Panc1 (cell line): ENCODE measurements at regions not wholly inside any gene's neighbourhood (a gene's known extent, or its start where the extent isn't known, plus 50 kb on each side); places are given as distances from the start of the nearest gene placed in this dataset.
"Not testable (repeated sequence)": the region's sequence is repeated elsewhere in the genome, so short reads cannot be mapped to it uniquely, and the experiment has no call there.

Experiments
- ATAC-seq: fragments of 200-7000 bp; cut with Tn5 transposase; 2 replicates; pipeline ENCODE4 v1.9.1; 2020; ENCODE audit warnings: mild to moderate bottlenecking, moderate library complexity
- BruUV-seq: library from RNA; stranded (reverse); fragments of 400-500 nt; replicated peaks from 2 replicates; lab custom pipeline; 2021; lab: Mats Ljungman, UMichigan
- CTCF ChIA-PET: fragments of 300-600 bp; sonication (Branson Sonifier 250); formaldehyde crosslinking; loops from one replicate; lab custom pipeline; 2022; ENCODE audit warnings: antibody characterized with exemption; lab: Charles Lee
- POLR2A ChIA-PET: fragments of 300-600 bp; sonication (Branson Sonifier 250); formaldehyde crosslinking; loops from one replicate; lab custom pipeline; 2022; ENCODE audit warnings: antibody characterized with exemption; lab: Charles Lee
- DNase-seq: peaks from one replicate; pipeline ENCODE4 v3.0.0-alpha.2; 2010; ENCODE audit warnings: low read depth, low spot score
- H3K27ac ChIP-seq: 2 replicates; pipeline ENCODE4 v1.5.1; 2011; ENCODE audit warnings: mild to moderate bottlenecking, low read length, inconsistent platforms
- H3K27me3 ChIP-seq: fragments of 200-500 bp; sonication (Bioruptor generic); 2 replicates; pipeline ENCODE4 v1.6.0; 2014; ENCODE audit warnings: low read length, inconsistent platforms; ENCODE audit not compliant: control insufficient read depth, insufficient read depth
- H3K36me3 ChIP-seq: fragments of 200-500 bp; sonication (Bioruptor generic); 2 replicates; pipeline ENCODE4 v1.5.1; 2014; ENCODE audit warnings: inconsistent platforms, mild to moderate bottlenecking, low read length, moderate library complexity; ENCODE audit not compliant: control insufficient read depth, insufficient read depth
- H3K4me1 ChIP-seq: 2 replicates; pipeline ENCODE4 v1.5.1; 2011; ENCODE audit warnings: inconsistent platforms, mild to moderate bottlenecking, low read length, moderate library complexity; ENCODE audit not compliant: control insufficient read depth, insufficient read depth
- H3K4me3 ChIP-seq, 2 experiments: 2 replicates each; pipeline ENCODE4 v1.5.1; 2011 to 2012; ENCODE audit warnings: low read depth in 2 of 2, low read length in 2 of 2, mild to moderate bottlenecking in 2 of 2, inconsistent platforms in 1 of 2, moderate library complexity in 1 of 2
- H3K9me3 ChIP-seq: fragments of 200-500 bp; sonication (Bioruptor generic); 2 replicates; pipeline ENCODE4 v1.5.1; 2014; ENCODE audit warnings: low read depth, mild to moderate bottlenecking, inconsistent platforms, low read length, moderate library complexity; ENCODE audit not compliant: control insufficient read depth, insufficient read depth
- POLR2AphosphoS5 ChIP-seq: IDR thresholded peaks from 2 replicates; pipeline ENCODE4 v1.6.1; 2012; ENCODE audit warnings: mild to moderate bottlenecking, low read depth, low read length, moderate library complexity
- SIN3A ChIP-seq: IDR thresholded peaks from 2 replicates; pipeline ENCODE4 v1.6.1; 2012; ENCODE audit warnings: low read depth, mild to moderate bottlenecking, low read length, moderate library complexity, borderline replicate concordance; ENCODE audit not compliant: insufficient read depth
- TCF7L2 ChIP-seq: IDR thresholded peaks from 2 replicates; pipeline ENCODE4 v1.6.1; 2011; ENCODE audit warnings: mild to moderate bottlenecking, low read depth, low read length, inconsistent platforms
- in situ Hi-C: cut with HindIII; loops from 2 replicates; pipeline ENCODE4 v1.10.0; 2016; ENCODE audit warnings: low sequenced_read_pairs, low pct_unique_long_range_greater_than_20kb
- intact Hi-C: fragments of 100-400 bp; cut with micrococcal nuclease; formaldehyde crosslinking; loops from one replicate; pipeline ENCODE4 v1.10.0; 2022; ENCODE audit not compliant: unreplicated experiment
- TF ChIP-seq, protein P1 (sequence below), 2 experiments: IDR thresholded peaks; 2 replicates each; pipeline ENCODE4 v1.6.1; 2011 to 2012; ENCODE audit warnings: low read depth in 2 of 2, control low read depth in 1 of 2, low read length in 1 of 2, mild to moderate bottlenecking in 1 of 2, moderate library complexity in 1 of 2; ENCODE audit not compliant: insufficient read depth in 1 of 2
- TF ChIP-seq, protein P2 (sequence below): fragments of 450-650 bp; IDR thresholded peaks from 2 replicates; pipeline ENCODE4 v1.5.1; 2017; ENCODE audit warnings: mild to moderate bottlenecking

- BruUV-seq, H3K27me3 ChIP-seq, H3K4me3 ChIP-seq, H3K27ac ChIP-seq, POLR2A ChIA-PET, H3K36me3 ChIP-seq, in situ Hi-C loops, DNase-seq, H3K4me1 ChIP-seq, intact Hi-C loops, CTCF ChIA-PET, ATAC-seq, H3K9me3 ChIP-seq: not testable (repeated sequence)
Observed at GRCh38 chr4:55712835-55713234, 76.7 kb upstream of the NMU start.

DNA sequence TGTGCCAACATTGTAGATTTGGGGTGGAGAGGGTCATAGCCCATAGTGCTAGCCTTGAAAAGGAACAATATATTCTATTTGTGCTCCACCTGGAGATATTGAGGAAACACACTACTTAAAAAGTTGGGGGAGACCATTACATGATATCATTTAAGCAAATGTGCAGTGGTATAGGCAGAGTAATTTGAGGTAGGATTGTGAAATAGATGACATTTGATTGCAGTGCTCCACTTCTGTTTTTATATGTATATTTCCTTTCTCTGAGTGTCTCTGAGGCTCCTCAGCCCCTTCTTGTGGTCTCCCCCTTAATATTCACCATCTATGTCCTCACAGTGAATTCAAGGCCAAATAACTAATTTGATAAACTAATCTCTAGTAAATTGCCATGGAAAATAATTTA, 85.6 kb upstream of the NMU start:
- Histone ChIP-seq H3K27me3 (no peaks in the 10 kb centered on the region), H3K4me3 (no peak overlapping the region), H3K27ac (no peak overlapping the region), H3K9me3 (no peaks in the 10 kb centered on the region), H3K4me1 (no peaks in the 10 kb centered on the region), H3K36me3 (no peaks in the 10 kb centered on the region)
- BruUV-seq, result no TSS peak
- ChIA-PET CTCF (no interaction called here), POLR2A (no interaction called here)
- DNase-seq, result no peak
- in situ Hi-C loops, result no loop called here
- intact Hi-C loops, result no loop called here
- TF ChIP-seq, protein P1, sequence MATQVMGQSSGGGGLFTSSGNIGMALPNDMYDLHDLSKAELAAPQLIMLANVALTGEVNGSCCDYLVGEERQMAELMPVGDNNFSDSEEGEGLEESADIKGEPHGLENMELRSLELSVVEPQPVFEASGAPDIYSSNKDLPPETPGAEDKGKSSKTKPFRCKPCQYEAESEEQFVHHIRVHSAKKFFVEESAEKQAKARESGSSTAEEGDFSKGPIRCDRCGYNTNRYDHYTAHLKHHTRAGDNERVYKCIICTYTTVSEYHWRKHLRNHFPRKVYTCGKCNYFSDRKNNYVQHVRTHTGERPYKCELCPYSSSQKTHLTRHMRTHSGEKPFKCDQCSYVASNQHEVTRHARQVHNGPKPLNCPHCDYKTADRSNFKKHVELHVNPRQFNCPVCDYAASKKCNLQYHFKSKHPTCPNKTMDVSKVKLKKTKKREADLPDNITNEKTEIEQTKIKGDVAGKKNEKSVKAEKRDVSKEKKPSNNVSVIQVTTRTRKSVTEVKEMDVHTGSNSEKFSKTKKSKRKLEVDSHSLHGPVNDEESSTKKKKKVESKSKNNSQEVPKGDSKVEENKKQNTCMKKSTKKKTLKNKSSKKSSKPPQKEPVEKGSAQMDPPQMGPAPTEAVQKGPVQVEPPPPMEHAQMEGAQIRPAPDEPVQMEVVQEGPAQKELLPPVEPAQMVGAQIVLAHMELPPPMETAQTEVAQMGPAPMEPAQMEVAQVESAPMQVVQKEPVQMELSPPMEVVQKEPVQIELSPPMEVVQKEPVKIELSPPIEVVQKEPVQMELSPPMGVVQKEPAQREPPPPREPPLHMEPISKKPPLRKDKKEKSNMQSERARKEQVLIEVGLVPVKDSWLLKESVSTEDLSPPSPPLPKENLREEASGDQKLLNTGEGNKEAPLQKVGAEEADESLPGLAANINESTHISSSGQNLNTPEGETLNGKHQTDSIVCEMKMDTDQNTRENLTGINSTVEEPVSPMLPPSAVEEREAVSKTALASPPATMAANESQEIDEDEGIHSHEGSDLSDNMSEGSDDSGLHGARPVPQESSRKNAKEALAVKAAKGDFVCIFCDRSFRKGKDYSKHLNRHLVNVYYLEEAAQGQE (IDR thresholded peaks at IDR 0.05; ENCODE audit: insufficient read depth in 1 of 2, low read depth in 2 of 2, low read length in 1 of 2), result no peak
- TF ChIP-seq TCF7L2, result no peak
- TF ChIP-seq, protein P2, sequence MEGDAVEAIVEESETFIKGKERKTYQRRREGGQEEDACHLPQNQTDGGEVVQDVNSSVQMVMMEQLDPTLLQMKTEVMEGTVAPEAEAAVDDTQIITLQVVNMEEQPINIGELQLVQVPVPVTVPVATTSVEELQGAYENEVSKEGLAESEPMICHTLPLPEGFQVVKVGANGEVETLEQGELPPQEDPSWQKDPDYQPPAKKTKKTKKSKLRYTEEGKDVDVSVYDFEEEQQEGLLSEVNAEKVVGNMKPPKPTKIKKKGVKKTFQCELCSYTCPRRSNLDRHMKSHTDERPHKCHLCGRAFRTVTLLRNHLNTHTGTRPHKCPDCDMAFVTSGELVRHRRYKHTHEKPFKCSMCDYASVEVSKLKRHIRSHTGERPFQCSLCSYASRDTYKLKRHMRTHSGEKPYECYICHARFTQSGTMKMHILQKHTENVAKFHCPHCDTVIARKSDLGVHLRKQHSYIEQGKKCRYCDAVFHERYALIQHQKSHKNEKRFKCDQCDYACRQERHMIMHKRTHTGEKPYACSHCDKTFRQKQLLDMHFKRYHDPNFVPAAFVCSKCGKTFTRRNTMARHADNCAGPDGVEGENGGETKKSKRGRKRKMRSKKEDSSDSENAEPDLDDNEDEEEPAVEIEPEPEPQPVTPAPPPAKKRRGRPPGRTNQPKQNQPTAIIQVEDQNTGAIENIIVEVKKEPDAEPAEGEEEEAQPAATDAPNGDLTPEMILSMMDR, result no peak
- no peak for TF ChIP-seq SIN3A
- no peak for TF ChIP-seq POLR2AphosphoS5
- ATAC-seq, result no peak

DNA sequence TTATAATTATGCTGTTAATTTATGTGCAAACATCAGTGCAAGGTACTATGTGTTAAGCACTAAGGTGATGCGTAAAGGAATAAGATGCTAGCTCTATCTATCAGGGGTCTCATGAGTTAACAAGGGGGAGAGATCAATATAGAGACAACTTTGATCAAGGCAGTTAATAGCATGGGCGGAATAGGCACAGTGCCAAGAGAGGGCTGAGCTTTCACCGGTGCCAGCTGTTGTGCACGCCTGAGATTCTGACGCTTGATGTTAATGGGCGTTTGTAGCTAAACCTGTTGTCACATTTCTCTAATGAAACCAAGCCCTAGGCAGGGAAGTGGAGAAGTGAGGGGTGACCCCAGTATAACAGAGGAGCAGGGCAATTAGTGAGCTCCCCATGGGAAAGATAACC, 86.0 kb upstream of the NMU start:
- POLR2A ChIA-PET, result no interaction called here
- DNase-seq (no peak), ATAC-seq (no peak)
- CTCF ChIA-PET, result no interaction called here
- TF ChIP-seq, protein P2, result no peak
- TF ChIP-seq POLR2AphosphoS5, result no peak
- no peak for TF ChIP-seq TCF7L2
- TF ChIP-seq SIN3A, result no peak
- TF ChIP-seq, protein P1 (IDR thresholded peaks at IDR 0.05; ENCODE audit: insufficient read depth in 1 of 2, low read depth in 2 of 2, low read length in 1 of 2), result no peak
- in situ Hi-C loops (no loop called here), intact Hi-C loops (no loop called here)
- no peaks in the 10 kb centered on the region for H3K27me3 ChIP-seq
- no peak overlapping the region for H3K27ac ChIP-seq
- no peaks in the 10 kb centered on the region for H3K9me3 ChIP-seq
- H3K4me3 ChIP-seq, result no peak overlapping the region
- no TSS peak for BruUV-seq
- H3K36me3 ChIP-seq, result no peaks in the 10 kb centered on the region
- H3K4me1 ChIP-seq, result no peaks in the 10 kb centered on the region
